ENCODE measurements at regions not wholly inside any gene's neighbourhood (a gene's known extent, or its start where the extent isn't known, plus 50 kb on each side); places are given as distances from the start of the nearest gene placed in this dataset.
"Not testable (repeated sequence)": the region's sequence is repeated elsewhere in the genome, so short reads cannot be mapped to it uniquely, and the experiment has no call there.

GRCh38 chr16:76818606-76819181, 372.3 kb upstream of the MON1B start:
- peak; percentile 23 for DNase-seq

DNA sequence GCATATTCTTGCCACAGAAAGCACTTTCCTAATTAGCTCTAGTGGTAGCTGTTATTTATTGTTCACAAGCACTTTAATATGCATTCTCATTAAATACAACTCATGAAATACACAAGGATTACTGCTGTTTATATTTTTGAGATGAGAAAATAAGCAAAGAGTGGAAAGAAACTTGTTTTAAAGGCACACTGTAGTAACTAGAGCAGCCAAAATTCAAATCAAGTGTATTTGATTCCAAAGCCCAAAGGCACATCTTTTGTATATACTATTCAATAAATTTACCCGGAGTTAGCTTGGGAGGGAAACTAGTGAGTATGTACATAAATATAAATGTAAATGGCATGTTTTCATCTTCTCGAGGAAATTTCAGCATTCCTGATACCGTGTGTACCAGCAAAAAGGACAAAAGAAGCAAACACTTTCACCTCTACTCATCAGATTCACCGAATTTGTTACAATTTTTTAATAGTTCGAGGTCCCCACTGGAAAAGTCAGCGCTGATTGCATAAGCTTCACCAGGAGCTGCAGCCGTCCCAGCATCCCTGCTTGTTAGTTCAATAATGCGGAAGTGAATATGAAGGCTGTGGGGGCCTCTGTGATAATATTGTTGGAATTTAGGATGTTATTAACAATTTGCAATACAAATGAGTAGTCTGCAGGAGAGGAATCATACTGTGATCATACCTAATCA, 371.6 kb upstream of the MON1B start:
- DNase-seq = no peak

DNA sequence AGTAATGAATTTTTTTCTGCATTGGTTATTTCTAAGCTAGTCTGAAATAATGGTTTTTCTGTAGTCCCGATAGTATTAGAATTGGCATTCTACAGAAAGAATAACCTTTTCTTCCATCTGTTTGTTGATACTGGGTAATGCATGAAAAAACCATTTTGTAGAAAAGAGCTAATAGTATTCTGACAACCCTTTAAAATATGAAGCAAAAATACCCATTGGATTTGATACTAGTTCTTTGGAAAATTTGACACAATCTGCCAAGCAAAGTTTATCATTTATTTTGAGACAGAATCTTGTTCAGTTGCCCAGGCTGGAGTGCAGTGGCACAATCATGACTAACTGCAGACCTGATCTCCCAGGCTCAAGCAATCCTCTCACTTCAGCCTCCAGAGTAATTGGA, 366.8 kb upstream of the MON1B start:
- no peak for DNase-seq

GRCh38 chr16:76824791-76825190, 366.2 kb upstream of the MON1B start:
- no peak for DNase-seq

DNA sequence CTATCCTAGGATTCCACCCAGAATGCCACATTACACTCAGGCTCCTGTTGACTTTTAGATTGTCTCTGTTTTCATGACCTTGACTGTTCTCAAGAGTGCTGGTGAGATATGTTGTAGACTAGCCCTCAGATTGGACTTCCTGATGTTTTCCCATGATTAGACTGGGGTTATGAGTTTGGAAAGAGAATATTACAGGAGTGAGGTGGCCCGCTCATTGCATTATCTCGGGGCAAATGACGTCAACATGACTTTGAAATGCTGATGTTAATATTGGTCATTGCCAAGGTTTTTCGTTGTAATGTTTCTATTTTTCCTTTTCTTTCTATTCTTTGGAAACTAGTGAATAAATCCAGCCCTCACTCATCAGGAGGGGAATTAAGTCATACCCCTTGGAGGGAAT, 355.7 kb upstream of the MON1B start:
- DNase-seq = peak; percentile 38

DNA sequence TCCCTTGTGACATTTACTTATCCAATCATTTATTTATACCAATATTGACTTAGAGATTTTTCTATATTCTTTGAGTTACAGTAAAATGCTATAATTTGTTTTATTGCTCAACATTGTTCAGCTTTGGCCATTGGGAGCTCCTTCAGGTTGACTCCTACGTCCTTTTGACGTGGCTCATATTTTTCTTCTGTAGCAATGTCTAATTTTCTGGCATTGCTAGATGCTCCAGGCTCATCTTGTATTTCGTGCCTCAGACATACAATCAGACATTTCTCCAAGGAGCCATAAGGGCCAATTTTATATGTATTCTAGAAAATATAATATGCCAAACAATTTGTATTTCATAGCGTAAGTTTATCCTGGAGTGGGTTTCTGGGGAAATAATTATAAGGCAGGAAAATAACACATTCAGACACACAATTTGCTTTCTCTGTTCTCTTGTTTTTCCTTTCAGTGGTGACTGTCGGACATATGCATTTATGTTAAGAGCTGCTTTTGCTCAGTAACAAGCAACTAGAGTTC, 355.1 kb upstream of the MON1B start:
- peak; percentile 37 for DNase-seq

DNA sequence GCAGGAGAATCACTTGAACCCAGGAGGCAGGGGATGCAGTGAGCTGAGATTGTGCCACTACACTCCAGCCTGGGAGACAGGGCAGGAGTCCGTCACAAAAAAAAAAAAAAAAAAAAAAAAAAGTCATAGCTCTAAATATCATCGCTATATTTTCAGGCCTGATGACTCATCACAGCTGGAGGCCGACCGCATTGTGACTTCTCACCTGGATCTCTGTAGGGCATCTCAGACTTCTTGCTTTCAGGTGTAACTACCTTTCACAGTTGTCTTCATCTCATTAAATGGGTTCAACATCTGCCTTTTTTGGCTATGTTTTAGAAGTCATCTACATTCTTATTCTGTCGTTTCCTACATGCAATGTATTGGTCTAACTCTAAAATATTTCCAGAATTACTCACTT, 353.1 kb upstream of the MON1B start:
- no peak for DNase-seq

DNA sequence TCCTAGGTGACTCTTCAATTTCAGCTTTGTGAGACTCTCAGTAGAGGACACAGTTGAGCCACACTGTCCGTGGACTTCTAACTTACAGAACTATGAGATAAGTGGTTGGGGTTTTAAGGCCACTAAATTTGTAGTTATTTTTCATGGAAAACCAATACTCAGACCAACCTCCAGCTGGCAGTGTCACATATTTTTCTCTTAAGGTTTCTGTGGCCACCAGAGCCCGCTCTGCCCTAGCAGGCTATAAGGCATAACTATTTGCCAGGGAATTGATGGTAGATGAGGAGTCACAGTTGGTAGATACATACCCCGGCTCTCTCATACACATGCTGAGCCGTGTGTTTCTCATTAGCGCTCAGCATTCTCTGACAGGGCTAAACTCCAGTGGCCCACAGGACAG, 336.8 kb upstream of the MON1B start:
- no peak for DNase-seq

- no peak for DNase-seq
These were observed 334.9 kb upstream of the MON1B start for GRCh38 chr16:76856112-76856511.

DNA sequence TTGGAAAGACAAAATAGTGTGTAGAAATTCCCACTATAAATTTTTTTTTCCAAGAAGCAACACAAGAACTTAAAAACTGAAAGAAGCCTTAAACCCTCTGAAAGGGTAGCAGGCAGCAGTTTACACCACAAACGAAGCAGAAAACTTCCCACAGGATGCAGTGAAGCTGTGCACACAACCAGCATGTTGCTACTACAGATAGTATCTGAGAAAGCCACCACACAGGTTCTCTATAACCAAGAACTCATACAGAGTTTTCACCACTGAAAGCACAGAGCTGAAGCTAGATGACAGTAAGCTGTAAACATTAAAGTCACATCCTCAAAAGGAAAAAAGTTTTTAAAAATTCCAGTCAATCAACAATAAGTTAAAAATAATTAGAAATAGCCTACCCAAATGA, 333.6 kb upstream of the MON1B start:
- DNase-seq = no peak

GRCh38 chr16:76862901-76863300, 328.1 kb upstream of the MON1B start:
- DNase-seq = no peak

DNA sequence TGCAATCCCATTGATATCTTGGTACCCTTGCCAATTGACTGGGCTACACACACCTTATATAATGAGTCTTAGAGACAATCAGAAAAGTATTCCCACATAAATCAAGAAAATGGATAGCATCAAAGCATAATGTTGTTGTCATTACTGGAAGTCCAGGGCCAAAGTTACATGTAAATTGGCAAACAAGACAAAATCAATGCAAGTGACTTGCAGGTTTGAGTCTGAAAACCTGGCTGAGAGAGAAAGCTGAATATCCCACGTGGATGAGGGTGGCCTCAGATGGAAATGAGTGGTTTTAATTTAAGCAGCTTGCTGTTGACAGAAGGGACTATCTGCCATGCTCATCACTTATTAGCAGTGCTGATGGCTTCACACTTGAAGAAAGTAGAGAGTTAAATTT, 324.0 kb upstream of the MON1B start:
- DNase-seq = no peak

DNA sequence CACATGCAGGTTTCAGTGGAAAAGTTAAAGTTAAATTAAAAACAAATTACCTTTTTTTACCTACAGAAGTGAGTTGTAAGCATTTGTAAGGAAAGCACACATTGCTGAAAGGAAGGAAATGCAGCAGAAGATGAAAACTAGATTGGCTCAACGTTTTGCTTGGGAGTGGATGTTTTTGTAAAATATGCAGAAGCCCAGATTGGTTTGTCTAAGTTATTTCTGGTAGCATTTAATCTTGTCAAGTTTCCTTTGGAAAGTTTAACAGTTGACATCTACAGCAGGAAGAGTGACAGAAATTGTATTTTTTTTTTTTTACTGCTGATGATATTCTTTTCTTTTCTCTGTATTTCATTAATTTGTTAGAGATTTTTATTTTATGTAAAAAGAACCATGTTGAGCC, 315.1 kb upstream of the MON1B start:
- DNase-seq = no peak

DNA sequence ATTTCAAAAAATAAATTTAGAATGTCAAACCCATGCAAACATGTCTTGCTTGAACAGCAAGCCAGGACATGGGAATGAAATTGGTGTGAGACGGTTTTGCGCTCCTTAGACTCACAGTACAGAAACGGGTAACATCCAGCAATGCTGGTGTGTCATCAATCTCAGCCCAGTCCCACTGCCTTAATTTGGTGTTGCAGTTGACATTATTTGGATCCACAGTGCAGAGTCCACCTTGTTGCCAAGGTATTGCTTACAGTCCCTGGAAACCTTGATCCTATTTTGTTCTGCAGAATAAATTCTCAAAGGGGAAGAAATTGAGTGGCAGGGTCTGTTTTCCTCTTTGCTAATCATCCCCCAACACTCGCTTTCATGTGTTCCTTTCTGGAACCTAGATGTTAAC, 311.6 kb upstream of the MON1B start:
- no peak for DNase-seq

GRCh38 chr16:76880523-76880922, 310.5 kb upstream of the MON1B start:
- not testable (repeated sequence) for DNase-seq

GRCh38 chr16:76882105-76882504, 308.9 kb upstream of the MON1B start:
- no peak for DNase-seq

GRCh38 chr16:76883076-76883475, 307.9 kb upstream of the MON1B start:
- DNase-seq = no peak

DNA sequence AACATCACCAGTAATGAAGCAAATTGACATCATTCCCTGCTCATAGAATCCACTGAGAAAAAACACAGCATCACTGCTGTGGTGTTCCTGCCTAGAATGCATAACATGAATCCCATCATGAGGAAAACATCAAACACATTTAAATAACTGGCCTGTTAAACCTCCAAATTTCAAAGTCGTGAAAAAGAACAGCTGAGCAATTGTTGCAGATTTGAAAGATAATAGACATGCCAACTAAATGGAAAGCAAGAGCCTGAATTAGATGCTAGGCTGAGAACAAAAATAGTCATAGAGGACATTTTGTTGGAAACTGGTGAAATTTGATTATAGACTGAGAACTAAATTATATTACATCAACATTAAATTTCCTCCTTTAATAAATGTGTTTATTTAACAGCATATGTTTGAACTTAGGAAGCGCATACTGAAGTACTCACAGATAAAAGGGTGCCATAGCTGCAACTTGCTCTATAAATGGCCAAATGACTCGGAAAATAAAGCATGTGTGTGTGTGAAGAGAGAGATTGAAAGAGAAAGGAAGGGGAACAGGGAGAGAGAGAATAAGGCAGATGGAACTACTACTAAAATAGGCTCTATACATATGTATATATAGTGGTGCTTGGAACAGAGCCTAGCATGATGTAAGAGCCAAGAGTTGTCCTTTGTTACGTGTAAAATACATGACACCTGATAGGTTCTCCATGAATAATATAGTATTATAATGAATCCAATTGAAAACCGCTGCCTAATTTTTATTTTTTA, 305.0 kb upstream of the MON1B start:
- DNase-seq = no peak

DNA sequence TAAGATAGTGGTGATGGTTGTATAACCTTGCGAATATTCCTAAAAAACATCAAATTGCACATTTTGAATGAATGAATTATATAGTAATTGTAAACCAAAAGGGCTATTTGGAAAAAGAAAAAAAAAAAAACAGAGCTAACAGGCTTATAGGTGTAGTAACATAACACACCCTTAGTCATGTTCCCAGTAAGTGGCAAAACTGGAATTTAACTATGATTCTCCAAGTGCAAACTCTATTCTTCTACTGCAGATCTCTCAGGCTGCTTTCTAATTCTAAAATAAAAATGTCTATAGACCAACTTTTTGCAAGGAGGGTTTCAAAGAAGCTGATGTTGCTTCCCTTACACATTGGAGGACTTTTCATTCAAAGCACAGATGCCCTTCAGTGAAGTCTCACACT, 293.2 kb upstream of the MON1B start:
- DNase-seq = no peak

DNA sequence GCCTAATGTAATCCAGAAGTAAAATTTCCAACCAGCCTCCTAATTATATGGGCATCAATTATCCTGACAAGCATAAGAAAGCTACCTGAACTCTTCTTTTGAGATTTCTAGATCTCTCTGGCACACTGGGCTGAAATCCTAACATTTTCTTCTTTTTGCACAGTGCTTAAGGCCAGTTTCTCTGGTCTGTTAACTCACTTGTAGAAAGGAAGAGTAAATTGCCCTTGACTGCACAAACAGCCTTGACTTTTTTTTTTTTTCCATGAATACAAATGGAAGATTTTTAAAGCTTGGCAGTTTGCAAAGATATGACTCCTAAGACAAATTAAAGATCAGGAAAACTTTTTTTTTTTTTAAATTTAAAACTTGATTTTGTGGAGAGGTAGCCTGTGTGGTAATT, 291.2 kb upstream of the MON1B start:
- no peak for DNase-seq

GRCh38 chr16:76900285-76901263, 290.4 kb upstream of the MON1B start:
- no peak for DNase-seq

DNA sequence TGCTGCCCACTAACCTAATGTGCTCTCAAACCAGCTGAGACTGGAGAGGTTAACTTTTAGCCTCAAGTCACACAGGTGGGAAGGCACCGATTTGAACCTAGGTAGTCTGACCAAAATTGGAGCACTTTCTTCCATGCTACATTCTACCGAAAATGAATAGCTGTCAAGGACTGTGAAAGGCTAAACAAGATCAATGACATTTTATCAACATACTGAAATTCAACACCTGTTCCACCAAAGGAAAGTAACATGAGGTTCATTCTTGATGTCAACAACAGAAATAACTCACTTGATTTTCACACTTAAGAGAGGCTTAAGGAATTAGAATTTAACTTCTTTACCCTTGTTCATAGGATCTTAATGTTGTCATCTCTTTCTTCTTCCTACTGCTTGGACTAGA, 284.4 kb upstream of the MON1B start:
- no peak for DNase-seq

GRCh38 chr16:76910931-76911330, 280.1 kb upstream of the MON1B start:
- DNase-seq = no peak
